Endothelial cell (in vitro differentiated cells): ENCODE measurements at regions not wholly inside any gene's neighbourhood (a gene's known extent, or its start where the extent isn't known, plus 50 kb on each side); places are given as distances from the start of the nearest gene placed in this dataset.

ENCODE experiments used
- DNase-seq: peaks from one replicate; pipeline ENCODE4 v3.0.0; 2021; ENCODE audit warnings: low spot score
- H3K27ac Mint-ChIP-seq: one replicate; pipeline ENCODE4 v1.8.0; 2021; ENCODE audit warnings: mixed read lengths, inconsistent platforms; ENCODE audit not compliant: unreplicated experiment
- H3K27me3 Mint-ChIP-seq: one replicate; pipeline ENCODE4 v1.8.0; 2021; ENCODE audit warnings: mild to moderate bottlenecking, moderate library complexity, mixed read lengths, inconsistent platforms; ENCODE audit not compliant: unreplicated experiment
- H3K36me3 Mint-ChIP-seq: one replicate; pipeline ENCODE4 v1.8.0; 2021; ENCODE audit warnings: mild to moderate bottlenecking, low read depth, mixed read lengths, inconsistent platforms; ENCODE audit not compliant: unreplicated experiment
- H3K4me1 Mint-ChIP-seq: one replicate; pipeline ENCODE4 v1.8.0; 2021; ENCODE audit warnings: mild to moderate bottlenecking, mixed read lengths, inconsistent platforms; ENCODE audit not compliant: unreplicated experiment
- H3K4me3 Mint-ChIP-seq: one replicate; pipeline ENCODE4 v1.8.0; 2021; ENCODE audit warnings: mild to moderate bottlenecking, mixed read lengths, inconsistent platforms; ENCODE audit not compliant: unreplicated experiment
- H3K9me3 Mint-ChIP-seq: one replicate; pipeline ENCODE4 v1.8.0; 2021; ENCODE audit warnings: mixed read lengths, inconsistent platforms; ENCODE audit not compliant: unreplicated experiment
- CTCF ChIP-seq: fragments of 200-600 bp; sonication (generic); IDR thresholded peaks from one replicate; pipeline ENCODE4 v1.5.0; 2021; ENCODE audit warnings: antibody characterized with exemption; ENCODE audit not compliant: unreplicated experiment

GRCh38 chr10:31659665-31660064 lies 269.0 kb downstream of the ARHGAP12 start:
- no peaks in the 10 kb centered on the region for H3K27me3 Mint-ChIP-seq
- no peak for TF ChIP-seq CTCF
- H3K9me3 Mint-ChIP-seq, result no peaks in the 10 kb centered on the region
- H3K4me1 Mint-ChIP-seq, result peaks cover 13% of the 10 kb centered on the region
- no peak overlapping the region for H3K27ac Mint-ChIP-seq
- no peaks in the 10 kb centered on the region for H3K36me3 Mint-ChIP-seq
- no peak for DNase-seq
- H3K4me3 Mint-ChIP-seq, result no peak overlapping the region

DNA sequence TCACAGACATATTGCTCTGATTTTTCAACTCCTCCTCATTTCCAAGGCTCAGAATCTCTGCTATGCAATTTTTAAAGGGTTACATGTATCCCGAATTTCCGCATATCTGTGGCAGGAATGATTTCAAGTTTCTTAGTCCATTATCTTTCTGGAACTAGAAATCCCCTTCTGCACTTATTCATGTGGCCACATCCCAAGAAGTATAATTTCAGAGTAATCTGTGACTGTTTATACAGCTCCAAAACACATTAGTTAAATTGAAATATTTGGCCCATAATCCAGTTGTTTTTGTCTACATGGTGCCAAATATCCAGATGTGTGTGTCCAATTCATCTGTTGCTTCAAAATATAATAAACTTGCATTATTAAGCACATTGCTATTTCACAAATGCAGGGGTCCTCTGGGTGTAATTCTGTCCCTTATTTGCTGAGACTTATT lies 271.2 kb downstream of the ARHGAP12 start:
- Mint-ChIP-seq H3K4me3 (no peak overlapping the region), H3K36me3 (no peaks in the 10 kb centered on the region), H3K27ac (no peak overlapping the region), H3K27me3 (no peaks in the 10 kb centered on the region), H3K9me3 (no peaks in the 10 kb centered on the region), H3K4me1 (peaks cover 13% of the 10 kb centered on the region)
- TF ChIP-seq CTCF, result no peak
- no peak for DNase-seq

DNA sequence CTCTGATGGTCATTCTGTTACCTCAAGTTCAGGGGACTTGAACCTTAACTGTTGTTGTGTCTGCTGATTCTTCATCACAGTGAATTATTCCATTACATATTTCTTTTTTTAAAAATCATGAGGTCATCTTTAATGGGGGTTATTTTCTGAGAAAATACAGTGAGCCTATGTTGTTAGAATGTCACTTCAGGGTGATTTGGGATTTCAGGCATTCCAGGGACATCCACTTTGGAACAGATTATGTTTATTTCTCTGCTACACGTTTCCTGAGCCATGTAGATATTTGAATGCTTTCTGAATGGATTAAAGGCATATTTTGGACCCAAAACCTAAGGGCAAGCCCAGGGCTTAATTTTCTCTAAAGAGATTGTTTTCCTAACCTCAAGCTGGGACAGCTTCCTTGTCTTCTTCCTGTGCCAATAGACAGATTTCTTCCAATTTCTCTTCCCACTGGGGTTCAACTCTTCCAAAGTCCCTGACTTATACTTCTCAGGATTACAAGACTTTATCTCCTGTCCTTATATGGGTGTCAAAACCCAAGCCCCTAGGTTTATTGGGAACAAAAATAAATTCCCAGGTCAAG lies 271.7 kb downstream of the ARHGAP12 start:
- Mint-ChIP-seq H3K36me3 (no peaks in the 10 kb centered on the region), H3K9me3 (no peaks in the 10 kb centered on the region), H3K4me1 (peaks cover 13% of the 10 kb centered on the region)

DNA sequence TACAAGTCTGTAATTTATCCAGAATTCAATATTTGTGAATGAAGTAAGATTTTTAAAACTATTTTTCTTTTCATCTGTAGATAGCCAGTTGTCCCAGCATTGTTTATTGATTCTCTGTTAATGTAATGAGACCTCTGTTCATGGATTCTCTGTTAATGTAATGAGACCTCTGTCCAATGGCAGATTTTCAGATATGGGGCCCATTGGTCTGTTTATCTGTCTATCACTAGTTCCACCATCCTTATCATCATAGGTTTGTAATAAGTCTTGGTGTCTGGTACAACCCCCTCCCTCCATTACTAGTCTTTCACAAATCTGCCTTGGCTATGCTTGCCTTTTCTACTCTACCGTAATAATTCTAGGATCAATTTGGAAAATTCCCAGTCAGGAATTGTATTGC lies 276.6 kb downstream of the ARHGAP12 start:
- Mint-ChIP-seq H3K36me3 (no peaks in the 10 kb centered on the region), H3K27me3 (no peaks in the 10 kb centered on the region), H3K27ac (no peak overlapping the region), H3K9me3 (no peaks in the 10 kb centered on the region), H3K4me1 (peaks cover 15% of the 10 kb centered on the region), H3K4me3 (no peak overlapping the region)
- TF ChIP-seq CTCF, result no peak
- DNase-seq, result no peak

More for the DNA sequence above, 271.7 kb downstream of the ARHGAP12 start:
- Mint-ChIP-seq H3K27ac (no peak overlapping the region), H3K27me3 (no peaks in the 10 kb centered on the region), H3K4me3 (no peak overlapping the region)
- DNase-seq, result no peak
- TF ChIP-seq CTCF, result no peak

GRCh38 chr10:31650010-31650409 lies 278.6 kb downstream of the ARHGAP12 start:
- Mint-ChIP-seq H3K4me1 (peaks cover 6% of the 10 kb centered on the region), H3K27ac (no peak overlapping the region), H3K9me3 (no peaks in the 10 kb centered on the region), H3K27me3 (no peaks in the 10 kb centered on the region), H3K36me3 (no peaks in the 10 kb centered on the region), H3K4me3 (no peak overlapping the region)
- TF ChIP-seq CTCF, result no peak
- DNase-seq, result no peak
